HG02943 (cell line): ENCODE measurements at regions not wholly inside any gene's neighbourhood (a gene's known extent, or its start where the extent isn't known, plus 50 kb on each side); places are given as distances from the start of the nearest gene placed in this dataset.

Experiments
- ATAC-seq: cut with Tn5 transposase; IDR thresholded peaks from one replicate; pipeline ENCODE4 v1.9.1; 2021; ENCODE audit warnings: mild to moderate bottlenecking, low read depth, moderate library complexity; ENCODE audit not compliant: unreplicated experiment

- ATAC-seq: no peak
Measured at GRCh38 chr6:40340957-40341356, 246.2 kb downstream of the LRFN2 start.

GRCh38 chr6:40340196-40340595 lies 247.0 kb downstream of the LRFN2 start:
- no peak for ATAC-seq

GRCh38 chr6:40338306-40338705 lies 248.9 kb downstream of the LRFN2 start:
- ATAC-seq: no peak

- ATAC-seq: no peak
Measured at GRCh38 chr6:40336940-40337760, 250.0 kb downstream of the LRFN2 start.

- ATAC-seq: no peak
Measured at GRCh38 chr6:40336296-40336695, 250.9 kb downstream of the LRFN2 start.

- ATAC-seq: no peak
Measured at GRCh38 chr6:40334496-40335270, 252.5 kb downstream of the LRFN2 start.

GRCh38 chr6:40331545-40331944 lies 255.6 kb downstream of the LRFN2 start:
- ATAC-seq: no peak

GRCh38 chr6:40330301-40330721 lies 256.9 kb downstream of the LRFN2 start:
- ATAC-seq: no peak

GRCh38 chr6:40328986-40329545 lies 258.1 kb downstream of the LRFN2 start:
- ATAC-seq: no peak

- no peak for ATAC-seq
Measured at GRCh38 chr6:40328386-40328985, 258.7 kb downstream of the LRFN2 start.

- no peak for ATAC-seq
Measured at GRCh38 chr6:40326714-40327421, 260.3 kb downstream of the LRFN2 start.

GRCh38 chr6:40325791-40326190 lies 261.4 kb downstream of the LRFN2 start:
- no peak for ATAC-seq

GRCh38 chr6:40325041-40325440 lies 262.1 kb downstream of the LRFN2 start:
- no peak for ATAC-seq

- ATAC-seq: no peak
Measured at GRCh38 chr6:40323881-40324634, 263.1 kb downstream of the LRFN2 start.

- no peak for ATAC-seq
Measured at GRCh38 chr6:40322336-40322735, 264.8 kb downstream of the LRFN2 start.

- no peak for ATAC-seq
Measured at GRCh38 chr6:40321616-40322015, 265.5 kb downstream of the LRFN2 start.

- ATAC-seq: no peak
Measured at GRCh38 chr6:40320947-40321346, 266.2 kb downstream of the LRFN2 start.

- ATAC-seq: no peak
Measured at GRCh38 chr6:40320441-40320840, 266.7 kb downstream of the LRFN2 start.

- ATAC-seq: no peak
Measured at GRCh38 chr6:40319124-40319523, 268.0 kb downstream of the LRFN2 start.

GRCh38 chr6:40315060-40315459 lies 272.1 kb downstream of the LRFN2 start:
- ATAC-seq: no peak
